ENCODE measurements at regions not wholly inside any gene's neighbourhood (a gene's known extent, or its start where the extent isn't known, plus 50 kb on each side); places are given as distances from the start of the nearest gene placed in this dataset.

DNA sequence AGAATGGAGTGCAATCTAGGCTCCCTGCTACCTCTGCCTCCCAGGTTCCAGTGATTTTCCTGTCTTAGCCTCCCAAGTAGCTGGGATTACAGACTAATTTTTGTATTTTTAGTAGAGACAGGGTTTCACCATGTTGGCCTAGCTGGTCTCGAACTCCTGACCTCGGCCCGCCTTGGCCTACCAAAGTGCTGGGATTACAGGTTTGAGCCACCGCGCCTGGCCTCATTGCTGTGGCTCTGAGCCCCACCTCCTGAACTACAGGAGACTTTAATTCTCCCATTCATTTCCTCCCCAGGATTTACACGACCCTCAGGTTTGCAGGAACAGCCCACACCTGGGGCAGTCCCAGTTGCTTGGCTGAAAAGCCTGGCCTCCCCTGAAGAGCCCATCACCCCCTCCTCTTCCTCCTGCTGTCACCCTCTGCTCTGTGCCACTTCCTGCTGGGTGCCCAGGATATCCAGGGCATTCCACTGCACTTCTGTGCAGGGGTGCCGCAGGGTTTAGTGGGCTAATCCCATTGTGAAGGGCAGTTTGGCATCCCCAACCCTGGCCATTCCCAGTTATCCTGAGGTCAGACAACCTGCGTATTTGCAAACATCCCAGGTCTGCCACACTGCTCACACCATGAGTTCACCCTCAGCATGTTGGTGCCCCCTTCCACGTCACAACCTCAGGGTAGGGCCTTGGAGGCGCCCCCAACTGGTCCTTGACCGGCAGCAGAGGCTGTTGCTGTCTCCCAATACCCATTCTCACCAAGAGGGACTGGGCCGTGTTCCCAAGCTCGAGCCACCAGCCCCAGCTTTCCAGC lies 265.0 kb upstream of the IRX4 start (continued):
- TF ChIP-seq, protein P1, sequence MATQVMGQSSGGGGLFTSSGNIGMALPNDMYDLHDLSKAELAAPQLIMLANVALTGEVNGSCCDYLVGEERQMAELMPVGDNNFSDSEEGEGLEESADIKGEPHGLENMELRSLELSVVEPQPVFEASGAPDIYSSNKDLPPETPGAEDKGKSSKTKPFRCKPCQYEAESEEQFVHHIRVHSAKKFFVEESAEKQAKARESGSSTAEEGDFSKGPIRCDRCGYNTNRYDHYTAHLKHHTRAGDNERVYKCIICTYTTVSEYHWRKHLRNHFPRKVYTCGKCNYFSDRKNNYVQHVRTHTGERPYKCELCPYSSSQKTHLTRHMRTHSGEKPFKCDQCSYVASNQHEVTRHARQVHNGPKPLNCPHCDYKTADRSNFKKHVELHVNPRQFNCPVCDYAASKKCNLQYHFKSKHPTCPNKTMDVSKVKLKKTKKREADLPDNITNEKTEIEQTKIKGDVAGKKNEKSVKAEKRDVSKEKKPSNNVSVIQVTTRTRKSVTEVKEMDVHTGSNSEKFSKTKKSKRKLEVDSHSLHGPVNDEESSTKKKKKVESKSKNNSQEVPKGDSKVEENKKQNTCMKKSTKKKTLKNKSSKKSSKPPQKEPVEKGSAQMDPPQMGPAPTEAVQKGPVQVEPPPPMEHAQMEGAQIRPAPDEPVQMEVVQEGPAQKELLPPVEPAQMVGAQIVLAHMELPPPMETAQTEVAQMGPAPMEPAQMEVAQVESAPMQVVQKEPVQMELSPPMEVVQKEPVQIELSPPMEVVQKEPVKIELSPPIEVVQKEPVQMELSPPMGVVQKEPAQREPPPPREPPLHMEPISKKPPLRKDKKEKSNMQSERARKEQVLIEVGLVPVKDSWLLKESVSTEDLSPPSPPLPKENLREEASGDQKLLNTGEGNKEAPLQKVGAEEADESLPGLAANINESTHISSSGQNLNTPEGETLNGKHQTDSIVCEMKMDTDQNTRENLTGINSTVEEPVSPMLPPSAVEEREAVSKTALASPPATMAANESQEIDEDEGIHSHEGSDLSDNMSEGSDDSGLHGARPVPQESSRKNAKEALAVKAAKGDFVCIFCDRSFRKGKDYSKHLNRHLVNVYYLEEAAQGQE (IDR thresholded peaks at IDR 0.05; ENCODE audit: low read depth) = no peak
- no peak for TF ChIP-seq RAD21 (IDR thresholded peaks at IDR 0.05; ENCODE audit: low read depth)
- TF ChIP-seq ELF1 (IDR thresholded peaks at IDR 0.05; ENCODE audit: borderline replicate concordance, low read depth) = no peak

DNA sequence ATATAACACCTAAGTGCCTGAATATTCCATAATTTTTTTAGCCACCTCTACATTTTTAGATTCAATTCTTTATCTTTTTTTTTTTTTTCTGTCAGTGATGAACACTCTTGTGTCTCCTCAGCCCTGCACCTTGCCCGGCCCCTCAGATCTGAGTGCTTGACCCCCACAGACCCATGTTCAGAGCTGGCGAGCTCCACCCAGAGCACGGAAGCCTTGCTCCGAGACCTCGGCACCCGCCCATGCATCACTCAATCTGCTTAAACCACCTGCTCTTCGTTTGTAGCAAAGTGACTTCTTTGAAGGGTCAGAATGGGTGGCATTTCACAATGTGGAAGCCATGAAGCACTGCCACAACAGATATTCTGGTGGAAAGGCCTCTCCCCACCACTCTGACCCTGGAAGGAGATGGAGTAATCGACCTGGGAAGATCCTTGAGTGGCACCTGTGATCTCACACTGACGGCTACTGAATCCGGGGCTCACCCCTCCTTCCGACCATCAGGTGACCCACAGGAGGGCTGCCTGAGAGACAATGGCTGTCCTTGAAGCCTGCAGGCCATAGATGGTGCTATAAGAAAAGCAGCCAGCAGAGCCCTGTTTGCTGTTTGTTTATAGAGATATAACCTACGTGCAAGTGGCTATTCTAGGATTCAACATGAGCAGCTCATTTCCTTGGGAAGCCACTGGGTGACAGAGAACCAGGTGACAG lies 261.1 kb upstream of the IRX4 start:
- DNase-seq (ENCODE audit: low read depth, low spot score) (no peak), ATAC-seq (peak; percentile 71)
- no peaks in the 10 kb centered on the region for H3K9me2 ChIP-seq (ENCODE audit: insufficient read depth)
- no peaks in the 10 kb centered on the region for H4K20me1 ChIP-seq (ENCODE audit: insufficient read depth)
- RAD21 ChIA-PET (ENCODE audit: low non-redundant PET in 1 of 2, low total read pairs in 2 of 2, uncharacterized antibody in 2 of 2, unreplicated experiment in 2 of 2) = no interaction called here
- H3K36me3 ChIP-seq (ENCODE audit: control insufficient read depth in 1 of 2, insufficient read depth in 2 of 2, low read length in 2 of 2) = no peaks in the 10 kb centered on the region
- H3K27me3 ChIP-seq (ENCODE audit: insufficient read depth, low read length) = peaks cover 36% of the 10 kb centered on the region; the same call in 1 of the 2 replicates
- BruUV-seq (replicated peaks) = no TSS peak
- peaks cover 8 to 9% of the 10 kb centered on the region in 2 experiments for H3K4me1 ChIP-seq (ENCODE audit: control insufficient read depth in 1 of 2, insufficient read depth in 2 of 2, low read length in 2 of 2)
- no peak overlapping the region for H3K4me2 ChIP-seq (ENCODE audit: low read length)
- H3K9me3 ChIP-seq (ENCODE audit: control insufficient read depth in 1 of 2, insufficient read depth in 1 of 2, low read depth in 1 of 2, low read length in 2 of 2) = no peaks in the 10 kb centered on the region
- H3K79me2 ChIP-seq (ENCODE audit: insufficient read depth, low read length) = no peaks in the 10 kb centered on the region
- intact Hi-C loops (cut with micrococcal nuclease) = no loop called here
- POLR2A ChIA-PET = no interaction called here
- H2AFZ ChIP-seq (ENCODE audit: low read depth, low read length, poor library complexity, severe bottlenecking) = no peak overlapping the region
- H3K9ac ChIP-seq (ENCODE audit: low read length) = no peak overlapping the region
- H3K4me3 ChIP-seq (replicated peaks in 1 of 2; ENCODE audit: low read depth in 1 of 2, low read length in 2 of 2) = no peak overlapping the region
- CTCF ChIA-PET = interaction anchor here (1.2 kb wide), 1 partner anchor 380 kb away, joined by 3 read pairs; no protein-coding TSS in a partner anchor
- TF ChIP-seq EZH2phosphoT487 (IDR thresholded peaks at IDR 0.05; ENCODE audit: borderline replicate concordance) = no peak
- TF ChIP-seq, protein P2, sequence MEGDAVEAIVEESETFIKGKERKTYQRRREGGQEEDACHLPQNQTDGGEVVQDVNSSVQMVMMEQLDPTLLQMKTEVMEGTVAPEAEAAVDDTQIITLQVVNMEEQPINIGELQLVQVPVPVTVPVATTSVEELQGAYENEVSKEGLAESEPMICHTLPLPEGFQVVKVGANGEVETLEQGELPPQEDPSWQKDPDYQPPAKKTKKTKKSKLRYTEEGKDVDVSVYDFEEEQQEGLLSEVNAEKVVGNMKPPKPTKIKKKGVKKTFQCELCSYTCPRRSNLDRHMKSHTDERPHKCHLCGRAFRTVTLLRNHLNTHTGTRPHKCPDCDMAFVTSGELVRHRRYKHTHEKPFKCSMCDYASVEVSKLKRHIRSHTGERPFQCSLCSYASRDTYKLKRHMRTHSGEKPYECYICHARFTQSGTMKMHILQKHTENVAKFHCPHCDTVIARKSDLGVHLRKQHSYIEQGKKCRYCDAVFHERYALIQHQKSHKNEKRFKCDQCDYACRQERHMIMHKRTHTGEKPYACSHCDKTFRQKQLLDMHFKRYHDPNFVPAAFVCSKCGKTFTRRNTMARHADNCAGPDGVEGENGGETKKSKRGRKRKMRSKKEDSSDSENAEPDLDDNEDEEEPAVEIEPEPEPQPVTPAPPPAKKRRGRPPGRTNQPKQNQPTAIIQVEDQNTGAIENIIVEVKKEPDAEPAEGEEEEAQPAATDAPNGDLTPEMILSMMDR (IDR thresholded peaks at IDR 0.05 in 2 of 3, conservative IDR thresholded peaks at IDR 0.05 in 1 of 3; ENCODE audit: borderline replicate concordance in 1 of 3, insufficient read depth in 1 of 3, low read depth in 2 of 3, low read length in 2 of 3) = 0 out of 6 replicates have a peak, but pooled peaks of 1 of the 3 experiments have one; percentile 11
- no peak overlapping the region for H3K27ac ChIP-seq (ENCODE audit: low read depth, low read length)

Measured in HCT116 (cell line).